ENCODE measurements at regions not wholly inside any gene's neighbourhood (a gene's known extent, or its start where the extent isn't known, plus 50 kb on each side); places are given as distances from the start of the nearest gene placed in this dataset.

DNA sequence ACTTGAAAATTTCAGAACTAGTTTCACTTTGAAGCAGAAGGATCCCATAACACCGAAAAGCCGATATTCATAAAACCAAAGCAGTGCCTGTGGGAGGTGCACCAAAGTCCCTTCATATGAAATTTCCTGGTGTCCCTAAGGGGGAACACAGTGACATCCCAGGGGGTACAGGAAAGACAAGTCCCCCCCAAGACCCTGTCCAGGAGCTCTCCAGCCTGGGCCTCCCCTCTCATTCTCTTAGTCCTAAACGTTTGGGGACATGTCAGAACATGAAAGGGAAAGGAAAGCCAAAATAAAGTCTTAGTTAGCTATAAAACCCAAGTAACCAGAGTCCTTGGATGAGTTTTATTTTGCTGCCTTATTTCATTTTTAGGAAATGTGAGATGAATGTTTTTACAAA, 56.6 kb downstream of the MRPL57 start:
- no peak for TF ChIP-seq POLR2A (IDR thresholded peaks at IDR 0.05)
- TF ChIP-seq, protein P1, sequence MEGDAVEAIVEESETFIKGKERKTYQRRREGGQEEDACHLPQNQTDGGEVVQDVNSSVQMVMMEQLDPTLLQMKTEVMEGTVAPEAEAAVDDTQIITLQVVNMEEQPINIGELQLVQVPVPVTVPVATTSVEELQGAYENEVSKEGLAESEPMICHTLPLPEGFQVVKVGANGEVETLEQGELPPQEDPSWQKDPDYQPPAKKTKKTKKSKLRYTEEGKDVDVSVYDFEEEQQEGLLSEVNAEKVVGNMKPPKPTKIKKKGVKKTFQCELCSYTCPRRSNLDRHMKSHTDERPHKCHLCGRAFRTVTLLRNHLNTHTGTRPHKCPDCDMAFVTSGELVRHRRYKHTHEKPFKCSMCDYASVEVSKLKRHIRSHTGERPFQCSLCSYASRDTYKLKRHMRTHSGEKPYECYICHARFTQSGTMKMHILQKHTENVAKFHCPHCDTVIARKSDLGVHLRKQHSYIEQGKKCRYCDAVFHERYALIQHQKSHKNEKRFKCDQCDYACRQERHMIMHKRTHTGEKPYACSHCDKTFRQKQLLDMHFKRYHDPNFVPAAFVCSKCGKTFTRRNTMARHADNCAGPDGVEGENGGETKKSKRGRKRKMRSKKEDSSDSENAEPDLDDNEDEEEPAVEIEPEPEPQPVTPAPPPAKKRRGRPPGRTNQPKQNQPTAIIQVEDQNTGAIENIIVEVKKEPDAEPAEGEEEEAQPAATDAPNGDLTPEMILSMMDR (IDR thresholded peaks at IDR 0.05): no peak
